HepG2 (cell line): ENCODE measurements at regions not wholly inside any gene's neighbourhood (a gene's known extent, or its start where the extent isn't known, plus 50 kb on each side); places are given as distances from the start of the nearest gene placed in this dataset.

Source experiments
- CREB1 ChIP-seq, 2 experiments: fragments of 450-650 bp in 1 of 2; IDR thresholded peaks; 2 replicates each; pipeline ENCODE4 v1.6.1; 2016 to 2017; ENCODE audit warnings: control low read depth in 1 of 2, mild to moderate bottlenecking in 1 of 2, missing compliant biosample characterization in 1 of 2, missing genetic modification characterization in 1 of 2
- ELF3 ChIP-seq: IDR thresholded peaks from 2 replicates; pipeline ENCODE4 v1.6.1; 2016; ENCODE audit warnings: missing genetic modification reagents, missing compliant biosample characterization
- ETV5 ChIP-seq: IDR thresholded peaks from 2 replicates; pipeline ENCODE4 v1.6.1; 2018; ENCODE audit warnings: missing biosample characterization, missing genetic modification reagents, inconsistent platforms, borderline replicate concordance
- FOSL1 ChIP-seq: sonication (generic); formaldehyde crosslinking; IDR thresholded peaks from 2 replicates; pipeline ENCODE4 v1.9.0; 2021; ENCODE audit warnings: missing genetic modification reagents, borderline replicate concordance
- FOSL2 ChIP-seq: sonication (generic); formaldehyde crosslinking; IDR thresholded peaks from 2 replicates; pipeline ENCODE4 v1.4.0; 2020; ENCODE audit warnings: missing genetic modification reagents
- FOXA1 ChIP-seq, 2 experiments: fragments of 450-650 bp in 1 of 2; sonication (generic) in 1 of 2; formaldehyde crosslinking in 1 of 2; IDR thresholded peaks; 2 replicates each; pipeline versions ENCODE4 v1.4.0 to v1.6.1; 2016 to 2020; ENCODE audit warnings: missing genetic modification reagents in 1 of 2
- FOXA3 ChIP-seq: IDR thresholded peaks from 2 replicates; pipeline ENCODE4 v1.6.1; 2016; ENCODE audit warnings: missing genetic modification reagents, missing compliant biosample characterization
- FOXK1 ChIP-seq: sonication (generic); formaldehyde crosslinking; IDR thresholded peaks from 2 replicates; pipeline ENCODE4 v1.4.0; 2020; ENCODE audit warnings: low read depth, missing genetic modification reagents, borderline replicate concordance
- FOXP1 ChIP-seq, 2 experiments: fragments of 450-650 bp in 1 of 2; IDR thresholded peaks; 2 replicates each; pipeline ENCODE4 v1.6.1; 2017 to 2018; ENCODE audit warnings: antibody characterized with exemption in 1 of 2
- GATAD2A ChIP-seq: IDR thresholded peaks from 2 replicates; pipeline ENCODE4 v1.6.1; 2016
- ISX ChIP-seq: sonication (generic); formaldehyde crosslinking; conservative IDR thresholded peaks from 2 replicates; pipeline ENCODE4 v1.5.0; 2020; ENCODE audit warnings: missing genetic modification reagents
- MAFF ChIP-seq: IDR thresholded peaks from 2 replicates; pipeline ENCODE4 v1.6.1; 2011; ENCODE audit warnings: low read depth, low read length, improper control_type of control experiment
- RXRB ChIP-seq: IDR thresholded peaks from 2 replicates; pipeline ENCODE4 v1.6.1; 2016; ENCODE audit warnings: borderline replicate concordance, missing genetic modification reagents, missing compliant biosample characterization
- ZNF225 ChIP-seq: sonication (generic); formaldehyde crosslinking; IDR thresholded peaks from 2 replicates; pipeline ENCODE4 v1.4.0; 2020; ENCODE audit warnings: mild to moderate bottlenecking, missing genetic modification reagents
- ZNF572 ChIP-seq: sonication (generic); formaldehyde crosslinking; IDR thresholded peaks from 2 replicates; pipeline ENCODE4 v1.5.1; 2020; ENCODE audit warnings: mild to moderate bottlenecking, missing genetic modification reagents
- ZNF773 ChIP-seq: sonication (generic); formaldehyde crosslinking; IDR thresholded peaks from 2 replicates; pipeline ENCODE4 v1.4.0; 2020; ENCODE audit warnings: missing genetic modification reagents, borderline replicate concordance
- TF ChIP-seq, protein P1 (sequence below): sonication (generic); formaldehyde crosslinking; IDR thresholded peaks from 2 replicates; pipeline ENCODE4 v1.4.0; 2020; ENCODE audit warnings: missing genetic modification reagents
- TF ChIP-seq, protein P2 (sequence below): sonication (generic); formaldehyde crosslinking; IDR thresholded peaks from 2 replicates; pipeline ENCODE4 v1.4.0; 2020; ENCODE audit warnings: missing genetic modification reagents, borderline replicate concordance
- TF ChIP-seq, protein P3 (sequence below): IDR thresholded peaks from 2 replicates; pipeline ENCODE4 v1.4.0; 2020; ENCODE audit warnings: mild to moderate bottlenecking, missing genetic modification reagents

DNA sequence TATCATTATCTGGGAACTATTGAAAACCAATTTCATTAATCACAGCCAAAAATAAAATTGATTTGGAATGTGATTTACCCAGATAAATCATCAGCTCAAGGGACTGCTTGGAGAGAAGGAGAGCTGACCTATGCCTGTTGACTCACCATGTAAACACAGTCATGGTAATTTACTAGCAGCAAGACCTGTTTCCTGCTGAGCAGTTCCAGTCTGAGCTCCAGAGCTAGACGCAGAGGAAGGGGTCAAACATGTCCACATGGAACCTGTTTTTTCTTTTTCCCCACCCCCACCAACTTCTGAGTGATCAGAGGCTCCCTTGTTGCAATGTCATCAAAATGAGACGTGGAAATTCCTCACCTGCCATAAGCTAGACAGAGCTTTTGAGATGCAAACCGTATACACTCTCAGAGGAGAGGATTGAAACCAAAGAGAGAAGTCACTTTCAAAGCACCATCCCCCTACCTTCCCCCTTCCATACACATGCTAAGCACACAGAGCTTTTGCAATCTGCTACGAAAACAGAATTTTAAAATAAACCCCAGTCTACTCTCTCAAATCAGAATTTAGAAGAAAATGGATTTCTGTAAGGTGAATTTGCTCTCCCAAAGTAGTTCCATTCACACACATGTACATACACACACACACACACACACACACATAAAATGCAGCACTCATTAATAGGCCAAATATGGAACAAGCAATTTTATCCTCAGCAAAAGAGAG is 55.9 kb upstream of the PTGFRN start (continued):
- TF ChIP-seq, protein P1, sequence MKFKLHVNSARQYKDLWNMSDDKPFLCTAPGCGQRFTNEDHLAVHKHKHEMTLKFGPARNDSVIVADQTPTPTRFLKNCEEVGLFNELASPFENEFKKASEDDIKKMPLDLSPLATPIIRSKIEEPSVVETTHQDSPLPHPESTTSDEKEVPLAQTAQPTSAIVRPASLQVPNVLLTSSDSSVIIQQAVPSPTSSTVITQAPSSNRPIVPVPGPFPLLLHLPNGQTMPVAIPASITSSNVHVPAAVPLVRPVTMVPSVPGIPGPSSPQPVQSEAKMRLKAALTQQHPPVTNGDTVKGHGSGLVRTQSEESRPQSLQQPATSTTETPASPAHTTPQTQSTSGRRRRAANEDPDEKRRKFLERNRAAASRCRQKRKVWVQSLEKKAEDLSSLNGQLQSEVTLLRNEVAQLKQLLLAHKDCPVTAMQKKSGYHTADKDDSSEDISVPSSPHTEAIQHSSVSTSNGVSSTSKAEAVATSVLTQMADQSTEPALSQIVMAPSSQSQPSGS (CRISPR knock-in tag), result no peak
- TF ChIP-seq MAFF (peak; percentile 41), ELF3 (CRISPR knock-in tag) (peak; percentile 76), ZNF225 (no peak), CREB1 (IDR thresholded peaks at IDR 0.05) (0 out of 2 replicates have a peak, but pooled peaks have one; percentile 1), CREB1 (CRISPR knock-in tag; IDR thresholded peaks at IDR 0.05) (peak; percentile 62; the same call in 1 of the 2 replicates), RXRB (CRISPR knock-in tag) (0 out of 2 replicates have a peak, but pooled peaks have one; percentile 13), FOSL1 (CRISPR knock-in tag) (peak; percentile 68), ISX (CRISPR knock-in tag) (no peak), FOXK1 (peak; percentile 42; the same call in 1 of the 2 replicates), FOXP1 (IDR thresholded peaks at IDR 0.05) (no peak), FOXP1 (CRISPR knock-in tag; IDR thresholded peaks at IDR 0.05) (peak; percentile 76), GATAD2A (CRISPR knock-in tag) (peak; percentile 13; the same call in 1 of the 2 replicates), FOXA3 (CRISPR knock-in tag) (peak; percentile 75), FOXA1 (IDR thresholded peaks at IDR 0.05) (no peak), FOXA1 (CRISPR knock-in tag; IDR thresholded peaks at IDR 0.05) (peak; percentile 71), ZNF572 (no peak), ZNF773 (CRISPR knock-in tag) (no peak), ETV5 (CRISPR knock-in tag) (peak; percentile 46; the same call in 1 of the 2 replicates), FOSL2 (CRISPR knock-in tag) (peak; percentile 89)
- TF ChIP-seq, protein P2, sequence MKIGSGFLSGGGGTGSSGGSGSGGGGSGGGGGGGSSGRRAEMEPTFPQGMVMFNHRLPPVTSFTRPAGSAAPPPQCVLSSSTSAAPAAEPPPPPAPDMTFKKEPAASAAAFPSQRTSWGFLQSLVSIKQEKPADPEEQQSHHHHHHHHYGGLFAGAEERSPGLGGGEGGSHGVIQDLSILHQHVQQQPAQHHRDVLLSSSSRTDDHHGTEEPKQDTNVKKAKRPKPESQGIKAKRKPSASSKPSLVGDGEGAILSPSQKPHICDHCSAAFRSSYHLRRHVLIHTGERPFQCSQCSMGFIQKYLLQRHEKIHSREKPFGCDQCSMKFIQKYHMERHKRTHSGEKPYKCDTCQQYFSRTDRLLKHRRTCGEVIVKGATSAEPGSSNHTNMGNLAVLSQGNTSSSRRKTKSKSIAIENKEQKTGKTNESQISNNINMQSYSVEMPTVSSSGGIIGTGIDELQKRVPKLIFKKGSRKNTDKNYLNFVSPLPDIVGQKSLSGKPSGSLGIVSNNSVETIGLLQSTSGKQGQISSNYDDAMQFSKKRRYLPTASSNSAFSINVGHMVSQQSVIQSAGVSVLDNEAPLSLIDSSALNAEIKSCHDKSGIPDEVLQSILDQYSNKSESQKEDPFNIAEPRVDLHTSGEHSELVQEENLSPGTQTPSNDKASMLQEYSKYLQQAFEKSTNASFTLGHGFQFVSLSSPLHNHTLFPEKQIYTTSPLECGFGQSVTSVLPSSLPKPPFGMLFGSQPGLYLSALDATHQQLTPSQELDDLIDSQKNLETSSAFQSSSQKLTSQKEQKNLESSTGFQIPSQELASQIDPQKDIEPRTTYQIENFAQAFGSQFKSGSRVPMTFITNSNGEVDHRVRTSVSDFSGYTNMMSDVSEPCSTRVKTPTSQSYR (CRISPR knock-in tag), result peak; percentile 46; the same call in 1 of the 2 replicates
- TF ChIP-seq, protein P3, sequence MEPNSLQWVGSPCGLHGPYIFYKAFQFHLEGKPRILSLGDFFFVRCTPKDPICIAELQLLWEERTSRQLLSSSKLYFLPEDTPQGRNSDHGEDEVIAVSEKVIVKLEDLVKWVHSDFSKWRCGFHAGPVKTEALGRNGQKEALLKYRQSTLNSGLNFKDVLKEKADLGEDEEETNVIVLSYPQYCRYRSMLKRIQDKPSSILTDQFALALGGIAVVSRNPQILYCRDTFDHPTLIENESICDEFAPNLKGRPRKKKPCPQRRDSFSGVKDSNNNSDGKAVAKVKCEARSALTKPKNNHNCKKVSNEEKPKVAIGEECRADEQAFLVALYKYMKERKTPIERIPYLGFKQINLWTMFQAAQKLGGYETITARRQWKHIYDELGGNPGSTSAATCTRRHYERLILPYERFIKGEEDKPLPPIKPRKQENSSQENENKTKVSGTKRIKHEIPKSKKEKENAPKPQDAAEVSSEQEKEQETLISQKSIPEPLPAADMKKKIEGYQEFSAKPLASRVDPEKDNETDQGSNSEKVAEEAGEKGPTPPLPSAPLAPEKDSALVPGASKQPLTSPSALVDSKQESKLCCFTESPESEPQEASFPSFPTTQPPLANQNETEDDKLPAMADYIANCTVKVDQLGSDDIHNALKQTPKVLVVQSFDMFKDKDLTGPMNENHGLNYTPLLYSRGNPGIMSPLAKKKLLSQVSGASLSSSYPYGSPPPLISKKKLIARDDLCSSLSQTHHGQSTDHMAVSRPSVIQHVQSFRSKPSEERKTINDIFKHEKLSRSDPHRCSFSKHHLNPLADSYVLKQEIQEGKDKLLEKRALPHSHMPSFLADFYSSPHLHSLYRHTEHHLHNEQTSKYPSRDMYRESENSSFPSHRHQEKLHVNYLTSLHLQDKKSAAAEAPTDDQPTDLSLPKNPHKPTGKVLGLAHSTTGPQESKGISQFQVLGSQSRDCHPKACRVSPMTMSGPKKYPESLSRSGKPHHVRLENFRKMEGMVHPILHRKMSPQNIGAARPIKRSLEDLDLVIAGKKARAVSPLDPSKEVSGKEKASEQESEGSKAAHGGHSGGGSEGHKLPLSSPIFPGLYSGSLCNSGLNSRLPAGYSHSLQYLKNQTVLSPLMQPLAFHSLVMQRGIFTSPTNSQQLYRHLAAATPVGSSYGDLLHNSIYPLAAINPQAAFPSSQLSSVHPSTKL (CRISPR knock-in tag), result peak; percentile 38
